Chondrocyte (in vitro differentiated cells): ENCODE measurements at regions not wholly inside any gene's neighbourhood (a gene's known extent, or its start where the extent isn't known, plus 50 kb on each side); places are given as distances from the start of the nearest gene placed in this dataset.
"Not testable (repeated sequence)": the region's sequence is repeated elsewhere in the genome, so short reads cannot be mapped to it uniquely, and the experiment has no call there.

ENCODE experiments used
- DNase-seq: peaks from one replicate; pipeline ENCODE4 v3.0.0; 2021; ENCODE audit warnings: mixed read lengths, low spot score
- H3K27ac Mint-ChIP-seq: one replicate; pipeline ENCODE4 v1.8.0; 2021; ENCODE audit warnings: mild to moderate bottlenecking, moderate library complexity, mixed read lengths; ENCODE audit not compliant: unreplicated experiment
- H3K27me3 Mint-ChIP-seq: 2 replicates; pipeline ENCODE4 v1.8.0; 2021; ENCODE audit warnings: low read depth, mixed read lengths
- H3K36me3 Mint-ChIP-seq: 2 replicates; pipeline ENCODE4 v1.8.0; 2021; ENCODE audit warnings: low read depth, mixed read lengths
- H3K4me1 Mint-ChIP-seq: 2 replicates; pipeline ENCODE4 v1.8.0; 2021; ENCODE audit warnings: low read depth, mild to moderate bottlenecking, mixed read lengths
- H3K4me3 Mint-ChIP-seq: one replicate; pipeline ENCODE4 v1.8.0; 2021; ENCODE audit warnings: mild to moderate bottlenecking, moderate library complexity, mixed read lengths; ENCODE audit not compliant: unreplicated experiment
- H3K9me3 Mint-ChIP-seq: 2 replicates; pipeline ENCODE4 v1.8.0; 2021; ENCODE audit warnings: low read depth, mixed read lengths
- CTCF ChIP-seq: fragments of 200-600 bp; sonication (generic); IDR thresholded peaks from 2 replicates; pipeline ENCODE4 v1.5.0; 2021; ENCODE audit warnings: antibody characterized with exemption, mild to moderate bottlenecking, moderate library complexity

GRCh38 chr4:189566271-189566670, 374.4 kb upstream of the FRG1 start:
- not testable (repeated sequence) for H3K27me3 Mint-ChIP-seq

GRCh38 chr4:189566900-189567299, 373.8 kb upstream of the FRG1 start:
- not testable (repeated sequence) for H3K4me1 Mint-ChIP-seq, DNase-seq, H3K27ac Mint-ChIP-seq, H3K27me3 Mint-ChIP-seq, H3K36me3 Mint-ChIP-seq, H3K4me3 Mint-ChIP-seq
- H3K9me3 Mint-ChIP-seq = peaks cover 33% of the 10 kb centered on the region

More at GRCh38 chr4:189566271-189566670, 374.4 kb upstream of the FRG1 start:
- not testable (repeated sequence) for H3K36me3 Mint-ChIP-seq, H3K4me3 Mint-ChIP-seq, H3K27ac Mint-ChIP-seq, H3K4me1 Mint-ChIP-seq, DNase-seq
- H3K9me3 Mint-ChIP-seq = peaks cover 35% of the 10 kb centered on the region

- not testable (repeated sequence) for H3K4me3 Mint-ChIP-seq, H3K4me1 Mint-ChIP-seq, H3K36me3 Mint-ChIP-seq, H3K27me3 Mint-ChIP-seq, H3K27ac Mint-ChIP-seq, DNase-seq
- H3K9me3 Mint-ChIP-seq = peaks cover 38% of the 10 kb centered on the region
Observed at GRCh38 chr4:189579645-189580044, 361.0 kb upstream of the FRG1 start.

- not testable (repeated sequence) for H3K4me1 Mint-ChIP-seq, H3K36me3 Mint-ChIP-seq, H3K27ac Mint-ChIP-seq, H3K4me3 Mint-ChIP-seq, H3K27me3 Mint-ChIP-seq, DNase-seq
- peaks cover 50% of the 10 kb centered on the region for H3K9me3 Mint-ChIP-seq
Observed at GRCh38 chr4:189586908-189587632, 353.6 kb upstream of the FRG1 start.

GRCh38 chr4:189589201-189589600, 351.5 kb upstream of the FRG1 start:
- not testable (repeated sequence) for H3K27me3 Mint-ChIP-seq, H3K36me3 Mint-ChIP-seq, H3K4me1 Mint-ChIP-seq, DNase-seq, H3K4me3 Mint-ChIP-seq, H3K27ac Mint-ChIP-seq
- H3K9me3 Mint-ChIP-seq = peaks cover 50% of the 10 kb centered on the region

GRCh38 chr4:189592890-189593289, 347.8 kb upstream of the FRG1 start:
- Mint-ChIP-seq H3K9me3 (peaks cover 50% of the 10 kb centered on the region), H3K27me3 (no peaks in the 10 kb centered on the region), H3K4me3 (no peak overlapping the region), H3K27ac (no peak overlapping the region), H3K36me3 (no peaks in the 10 kb centered on the region), H3K4me1 (no peaks in the 10 kb centered on the region)
- no peak for DNase-seq
- no peak for TF ChIP-seq CTCF

GRCh38 chr4:189597341-189597740, 343.3 kb upstream of the FRG1 start:
- Mint-ChIP-seq H3K4me3 (no peak overlapping the region), H3K27me3 (no peaks in the 10 kb centered on the region), H3K36me3 (no peaks in the 10 kb centered on the region), H3K9me3 (peaks cover 54% of the 10 kb centered on the region), H3K27ac (no peak overlapping the region), H3K4me1 (peaks cover 3% of the 10 kb centered on the region)
- DNase-seq = no peak
- TF ChIP-seq CTCF = no peak

GRCh38 chr4:189600264-189600663, 340.4 kb upstream of the FRG1 start:
- Mint-ChIP-seq H3K9me3 (peaks cover 47% of the 10 kb centered on the region), H3K4me1 (peaks cover 3% of the 10 kb centered on the region), H3K4me3 (no peak overlapping the region), H3K27me3 (no peaks in the 10 kb centered on the region), H3K36me3 (no peaks in the 10 kb centered on the region), H3K27ac (no peak overlapping the region)
- TF ChIP-seq CTCF = no peak
- DNase-seq = no peak
